Left lung (tissue), 4 donors: ENCODE measurements at regions not wholly inside any gene's neighbourhood (a gene's known extent, or its start where the extent isn't known, plus 50 kb on each side); places are given as distances from the start of the nearest gene placed in this dataset.

Source experiments
- ATAC-seq: fragments of 200-7000 bp; cut with Tn5 transposase; one replicate; pipeline ENCODE4 v1.9.1; 2020; ENCODE audit warnings: moderate library complexity
- DNase-seq, 4 donors: peaks; one replicate each; pipeline ENCODE4 v3.0.0-alpha.2; 2013 to 2020
- H3K27ac ChIP-seq, 2 donors: fragments of 200-600 bp; sonication (generic) in 1 of 2; one replicate each; pipeline versions ENCODE4 v1.5.0 to v1.8.0; 2020 to 2021
- H3K27me3 ChIP-seq, 2 donors: fragments of 200-600 bp; sonication (generic) in 1 of 2; one replicate each; pipeline versions ENCODE4 v1.5.0 to v1.8.0; 2020 to 2021
- H3K36me3 ChIP-seq, 2 donors: fragments of 200-600 bp; sonication (generic) in 1 of 2; one replicate each; pipeline versions ENCODE4 v1.5.0 to v1.8.0; 2020 to 2021
- H3K4me1 ChIP-seq, 2 donors: fragments of 200-600 bp; one replicate each; pipeline ENCODE4 v1.8.0; 2021
- H3K4me3 ChIP-seq, 2 donors: fragments of 200-600 bp; sonication (generic) in 1 of 2; one replicate each; pipeline versions ENCODE4 v1.5.0 to v1.8.0; 2020 to 2021; ENCODE audit warnings: mild to moderate bottlenecking in 1 of 2
- H3K9me3 ChIP-seq, 2 donors: fragments of 200-600 bp; sonication (generic) in 1 of 2; one replicate each; pipeline versions ENCODE4 v1.5.0 to v1.8.0; 2020 to 2021
- CTCF ChIP-seq, 2 donors: fragments of 200-600 bp; sonication (generic) in 1 of 2; IDR thresholded peaks; one replicate each; pipeline versions ENCODE4 v1.5.0 to v1.8.0; 2021; ENCODE audit warnings: antibody characterized with exemption in 2 of 2
- intact Hi-C, 2 donors: fragments of 100-400 bp; cut with DNase I; formaldehyde crosslinking; loops; one replicate each; pipeline versions ENCODE4 v1.11.2 to v1.14.2; 2022
- donor health status: DM: no; HTN: yes; CAD: no.
- donor health status: DM: no; HTN: no; CAD: no.

- no peaks in the 10 kb centered on the region for H3K9me3 ChIP-seq
- intact Hi-C loops: no loop called here
- ATAC-seq: peak; percentile 26
- no peaks in the 10 kb centered on the region for H3K4me1 ChIP-seq
- no peaks in the 10 kb centered on the region for H3K27me3 ChIP-seq
- DNase-seq: no peak
- TF ChIP-seq CTCF (IDR thresholded peaks at IDR 0.05): no peak
- H3K27ac ChIP-seq: no peak overlapping the region
- H3K4me3 ChIP-seq: no peak overlapping the region
- no peaks in the 10 kb centered on the region for H3K36me3 ChIP-seq
These were observed 201.4 kb upstream of the SNX7 start for GRCh38 chr1:98460136-98460535.

- Histone ChIP-seq H3K27ac (no peak overlapping the region), H3K4me3 (no peak overlapping the region), H3K9me3 (no peaks in the 10 kb centered on the region), H3K4me1 (no peaks in the 10 kb centered on the region), H3K27me3 (no peaks in the 10 kb centered on the region), H3K36me3 (no peaks in the 10 kb centered on the region)
- DNase-seq: no peak
- ATAC-seq: no peak
- no peak for TF ChIP-seq CTCF (IDR thresholded peaks at IDR 0.05)
- intact Hi-C loops: no loop called here
These were observed 202.0 kb upstream of the SNX7 start for GRCh38 chr1:98459486-98459870.

GRCh38 chr1:98458511-98459485 lies 202.7 kb upstream of the SNX7 start:
- no peak overlapping the region for H3K27ac ChIP-seq
- H3K36me3 ChIP-seq: no peaks in the 10 kb centered on the region
- H3K4me1 ChIP-seq: no peaks in the 10 kb centered on the region
- ATAC-seq: peak; percentile 37
- no peak for DNase-seq
- no peaks in the 10 kb centered on the region for H3K9me3 ChIP-seq
- H3K4me3 ChIP-seq: no peak overlapping the region
- no peak for TF ChIP-seq CTCF (IDR thresholded peaks at IDR 0.05)
- intact Hi-C loops: no loop called here
- H3K27me3 ChIP-seq: no peaks in the 10 kb centered on the region

GRCh38 chr1:98457248-98457647 lies 204.3 kb upstream of the SNX7 start:
- no peak for TF ChIP-seq CTCF (IDR thresholded peaks at IDR 0.05)
- intact Hi-C loops: no loop called here
- H3K4me3 ChIP-seq: no peak overlapping the region
- no peak for ATAC-seq
- H3K27ac ChIP-seq: no peak overlapping the region
- H3K27me3 ChIP-seq: no peaks in the 10 kb centered on the region
- H3K36me3 ChIP-seq: no peaks in the 10 kb centered on the region
- DNase-seq: no peak
- no peaks in the 10 kb centered on the region for H3K9me3 ChIP-seq
- H3K4me1 ChIP-seq: no peaks in the 10 kb centered on the region

- no peak for DNase-seq
- H3K9me3 ChIP-seq: no peaks in the 10 kb centered on the region
- H3K27ac ChIP-seq: no peak overlapping the region
- intact Hi-C loops: no loop called here
- no peak for TF ChIP-seq CTCF (IDR thresholded peaks at IDR 0.05)
- H3K4me3 ChIP-seq: no peak overlapping the region
- H3K4me1 ChIP-seq: no peaks in the 10 kb centered on the region
- H3K36me3 ChIP-seq: no peaks in the 10 kb centered on the region
- no peak for ATAC-seq
- H3K27me3 ChIP-seq: no peaks in the 10 kb centered on the region
These were observed 206.9 kb upstream of the SNX7 start for GRCh38 chr1:98454666-98455065.
